HUES64 (cell line): ENCODE measurements at regions not wholly inside any gene's neighbourhood (a gene's known extent, or its start where the extent isn't known, plus 50 kb on each side); places are given as distances from the start of the nearest gene placed in this dataset.

Experiments
- H3K27ac ChIP-seq: 2 replicates; pipeline ENCODE4 v1.7.0; 2013; ENCODE audit warnings: low read depth, low read length, inconsistent platforms
- H3K27me3 ChIP-seq: 2 replicates; pipeline ENCODE4 v1.6.1; 2013; ENCODE audit warnings: mild to moderate bottlenecking, low read length; ENCODE audit not compliant: insufficient read depth
- H3K36me3 ChIP-seq: 2 replicates; pipeline ENCODE4 v1.6.1; 2013; ENCODE audit warnings: mild to moderate bottlenecking, low read length; ENCODE audit not compliant: insufficient read depth
- H3K4me1 ChIP-seq: 2 replicates; pipeline ENCODE4 v1.6.1; 2013; ENCODE audit warnings: mild to moderate bottlenecking, low read length, moderate library complexity; ENCODE audit not compliant: insufficient read depth
- H3K4me3 ChIP-seq: 2 replicates; pipeline ENCODE4 v1.5.1; 2013; ENCODE audit warnings: mild to moderate bottlenecking, low read length, moderate library complexity
- H3K9ac ChIP-seq: 2 replicates; pipeline ENCODE4 v1.6.1; 2013; ENCODE audit warnings: mild to moderate bottlenecking, low read depth, low read length
- H3K9me3 ChIP-seq: 2 replicates; pipeline ENCODE4 v1.6.1; 2013; ENCODE audit warnings: low read depth, low read length; ENCODE audit not compliant: insufficient read depth
- WGBS: fragments of 150-250, 120-280 bp; methylation state at CpG from one replicate; pipeline ENCODE4 v1.1.7; 2013; ENCODE audit warnings: missing lambda C conversion rate; 5-methylcytosine and 5-hydroxymethylcytosine counted together

DNA sequence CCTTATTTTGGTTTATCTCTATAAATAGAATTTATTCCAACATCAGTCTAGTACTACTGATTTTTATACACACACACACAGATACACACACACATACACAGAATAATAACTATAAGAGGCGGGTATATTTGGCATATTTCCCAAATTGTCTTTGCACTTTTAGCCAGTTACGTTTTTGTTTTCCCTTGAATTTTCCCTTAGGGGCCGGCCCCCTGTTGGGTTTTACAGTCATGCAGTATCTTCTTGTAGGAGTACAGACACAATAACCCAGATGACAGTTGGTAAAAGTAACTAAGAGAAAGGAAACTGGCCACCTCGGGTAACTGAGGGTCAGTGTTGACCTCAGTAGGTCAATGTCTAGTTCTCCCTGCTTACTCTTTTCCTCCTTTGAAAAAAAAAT is 50.9 kb downstream of the DISP1 start:
- Histone ChIP-seq H3K36me3 (no peaks in the 10 kb centered on the region), H3K9me3 (no peaks in the 10 kb centered on the region), H3K27me3 (no peaks in the 10 kb centered on the region), H3K4me3 (no peak overlapping the region), H3K4me1 (peaks cover 12% of the 10 kb centered on the region; the same call in 1 of the 2 replicates), H3K27ac (no peak overlapping the region), H3K9ac (no peak overlapping the region)
- WGBS: 60% methylated on average over 4 of the region's 4 CpGs

GRCh38 chr1:222867316-222867715 is 52.5 kb downstream of the DISP1 start:
- H3K4me1 ChIP-seq: peaks cover 12% of the 10 kb centered on the region; the same call in 1 of the 2 replicates
- no peak overlapping the region for H3K4me3 ChIP-seq
- 91% methylated on average over 1 of the region's 1 CpG for WGBS
- no peaks in the 10 kb centered on the region for H3K27me3 ChIP-seq
- H3K27ac ChIP-seq: no peak overlapping the region
- H3K36me3 ChIP-seq: no peaks in the 10 kb centered on the region
- H3K9me3 ChIP-seq: no peaks in the 10 kb centered on the region
- H3K9ac ChIP-seq: no peak overlapping the region

- Histone ChIP-seq H3K36me3 (no peaks in the 10 kb centered on the region), H3K9ac (no peak overlapping the region), H3K4me1 (no peaks in the 10 kb centered on the region), H3K27me3 (no peaks in the 10 kb centered on the region), H3K4me3 (no peak overlapping the region), H3K27ac (no peak overlapping the region), H3K9me3 (no peaks in the 10 kb centered on the region)
- 100% methylated on average over 1 of the region's 1 CpG for WGBS
These were observed 61.3 kb downstream of the DISP1 start for GRCh38 chr1:222876182-222876581.

- Histone ChIP-seq H3K27ac (no peak overlapping the region), H3K4me1 (no peaks in the 10 kb centered on the region), H3K36me3 (no peaks in the 10 kb centered on the region), H3K27me3 (no peaks in the 10 kb centered on the region), H3K9ac (no peak overlapping the region), H3K9me3 (no peaks in the 10 kb centered on the region), H3K4me3 (no peak overlapping the region)
- 90% methylated on average over 2 of the region's 2 CpGs for WGBS
These were observed 63.0 kb downstream of the DISP1 start for GRCh38 chr1:222877854-222878253.

DNA sequence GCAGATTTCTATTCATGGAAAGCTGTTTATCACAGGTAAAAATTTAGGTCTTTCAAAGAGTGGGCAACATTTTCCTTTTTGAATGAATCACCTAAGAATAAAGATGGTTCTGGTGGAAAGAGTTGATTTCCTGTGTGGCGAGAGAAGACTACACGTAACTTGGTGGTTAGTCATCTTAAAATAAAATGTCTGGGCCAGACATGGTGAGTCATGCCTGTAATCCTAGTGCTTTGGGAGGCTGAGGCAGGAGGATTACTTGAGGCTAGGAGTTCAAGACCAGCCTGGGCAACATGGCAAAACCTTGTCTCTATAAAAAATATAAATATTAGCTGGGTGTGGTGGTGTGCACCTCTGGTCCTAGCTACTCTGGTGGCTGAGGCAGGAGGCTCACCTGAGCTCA is 65.7 kb downstream of the DISP1 start:
- Histone ChIP-seq H3K9ac (no peak overlapping the region), H3K9me3 (no peaks in the 10 kb centered on the region), H3K4me1 (no peaks in the 10 kb centered on the region), H3K27me3 (no peaks in the 10 kb centered on the region), H3K4me3 (no peak overlapping the region), H3K27ac (no peak overlapping the region), H3K36me3 (no peaks in the 10 kb centered on the region)
- WGBS: 95% methylated on average over 2 of the region's 2 CpGs

DNA sequence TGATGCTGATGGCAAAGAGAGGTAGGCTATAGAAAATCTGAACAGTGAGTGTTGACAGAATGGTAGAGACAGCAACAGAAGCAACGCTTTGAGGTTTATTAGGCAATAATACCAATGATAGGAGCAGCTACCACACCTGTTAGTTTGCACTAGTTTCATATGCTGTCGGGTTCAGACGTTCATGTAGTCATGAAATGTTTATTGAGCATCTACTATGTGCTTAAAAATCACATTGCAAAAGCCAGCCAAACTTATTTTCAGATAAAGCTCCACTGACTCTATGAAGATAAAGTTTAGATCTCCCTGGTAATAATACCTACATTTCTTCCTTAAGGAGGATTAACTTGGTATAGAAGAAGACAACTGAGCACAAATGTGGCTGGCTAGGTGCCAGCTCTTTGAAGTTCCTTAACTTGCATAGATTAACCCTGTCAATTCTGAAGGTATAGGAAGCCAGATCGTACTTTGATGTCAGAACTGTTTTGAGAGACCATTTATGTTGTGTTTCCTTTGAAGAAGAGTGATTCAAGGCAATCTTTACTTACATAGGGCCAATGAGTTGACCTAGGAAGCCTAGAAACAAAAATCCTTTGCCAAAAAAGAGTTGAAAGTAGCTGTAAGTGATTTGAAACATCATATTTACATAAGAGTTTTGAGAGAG is 71.5 kb downstream of the DISP1 start:
- no peak overlapping the region for H3K27ac ChIP-seq
- 84% methylated on average over 4 of the region's 4 CpGs for WGBS
- no peak overlapping the region for H3K9ac ChIP-seq

GRCh38 chr1:222886878-222887351 is 72.1 kb downstream of the DISP1 start:
- H3K36me3 ChIP-seq: no peaks in the 10 kb centered on the region
- WGBS: 76% methylated on average over 1 of the region's 1 CpG
- no peak overlapping the region for H3K9ac ChIP-seq

More for the DNA sequence above, 71.5 kb downstream of the DISP1 start:
- Histone ChIP-seq H3K27me3 (no peaks in the 10 kb centered on the region), H3K36me3 (no peaks in the 10 kb centered on the region), H3K9me3 (no peaks in the 10 kb centered on the region), H3K4me3 (no peak overlapping the region), H3K4me1 (no peaks in the 10 kb centered on the region; the same call in 1 of the 2 replicates)

GRCh38 chr1:222889440-222889839 is 74.6 kb downstream of the DISP1 start:
- Histone ChIP-seq H3K27ac (no peak overlapping the region), H3K4me3 (no peak overlapping the region), H3K36me3 (no peaks in the 10 kb centered on the region), H3K27me3 (no peaks in the 10 kb centered on the region), H3K4me1 (no peaks in the 10 kb centered on the region; the same call in 1 of the 2 replicates), H3K9ac (no peak overlapping the region), H3K9me3 (0 out of 2 replicates have a peak, but pooled peaks cover 4% of the 10 kb centered on the region)
- no CpG with 5 or more reads among the region's 1 CpG for WGBS

More at GRCh38 chr1:222886878-222887351, 72.1 kb downstream of the DISP1 start:
- H3K27ac ChIP-seq: no peak overlapping the region
- H3K4me3 ChIP-seq: no peak overlapping the region
- no peaks in the 10 kb centered on the region for H3K27me3 ChIP-seq
- H3K4me1 ChIP-seq: no peaks in the 10 kb centered on the region; the same call in 1 of the 2 replicates
- H3K9me3 ChIP-seq: no peaks in the 10 kb centered on the region

DNA sequence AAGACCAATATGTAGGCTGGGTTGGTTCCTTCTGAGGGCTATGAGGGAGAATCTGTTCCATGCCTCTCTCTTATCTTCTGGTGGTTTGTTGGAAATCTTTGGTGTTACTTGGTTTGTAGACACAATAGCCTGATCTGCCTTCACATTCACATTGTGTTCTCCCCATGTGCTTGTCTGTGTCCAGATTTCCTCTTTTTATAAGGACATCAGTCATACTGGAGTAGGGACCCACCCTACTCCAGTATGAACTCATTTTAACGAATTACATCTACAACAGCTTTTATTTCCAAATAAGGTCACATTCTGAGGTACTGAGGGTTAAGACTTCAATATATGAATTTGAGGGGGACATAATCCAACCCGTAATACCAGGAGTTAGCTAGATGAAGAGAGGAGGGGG is 75.9 kb downstream of the DISP1 start:
- Histone ChIP-seq H3K27me3 (no peaks in the 10 kb centered on the region), H3K27ac (no peak overlapping the region), H3K4me1 (no peaks in the 10 kb centered on the region; the same call in 1 of the 2 replicates), H3K4me3 (no peak overlapping the region), H3K36me3 (no peaks in the 10 kb centered on the region), H3K9me3 (0 out of 2 replicates have a peak, but pooled peaks cover 4% of the 10 kb centered on the region), H3K9ac (no peak overlapping the region)
- WGBS: 97% methylated on average over 2 of the region's 2 CpGs

- Histone ChIP-seq H3K27ac (no peak overlapping the region), H3K27me3 (no peaks in the 10 kb centered on the region), H3K36me3 (no peaks in the 10 kb centered on the region), H3K4me3 (no peak overlapping the region), H3K4me1 (no peaks in the 10 kb centered on the region; the same call in 1 of the 2 replicates), H3K9me3 (0 out of 2 replicates have a peak, but pooled peaks cover 4% of the 10 kb centered on the region), H3K9ac (no peak overlapping the region)
These were observed 76.7 kb downstream of the DISP1 start for GRCh38 chr1:222891578-222891977.

DNA sequence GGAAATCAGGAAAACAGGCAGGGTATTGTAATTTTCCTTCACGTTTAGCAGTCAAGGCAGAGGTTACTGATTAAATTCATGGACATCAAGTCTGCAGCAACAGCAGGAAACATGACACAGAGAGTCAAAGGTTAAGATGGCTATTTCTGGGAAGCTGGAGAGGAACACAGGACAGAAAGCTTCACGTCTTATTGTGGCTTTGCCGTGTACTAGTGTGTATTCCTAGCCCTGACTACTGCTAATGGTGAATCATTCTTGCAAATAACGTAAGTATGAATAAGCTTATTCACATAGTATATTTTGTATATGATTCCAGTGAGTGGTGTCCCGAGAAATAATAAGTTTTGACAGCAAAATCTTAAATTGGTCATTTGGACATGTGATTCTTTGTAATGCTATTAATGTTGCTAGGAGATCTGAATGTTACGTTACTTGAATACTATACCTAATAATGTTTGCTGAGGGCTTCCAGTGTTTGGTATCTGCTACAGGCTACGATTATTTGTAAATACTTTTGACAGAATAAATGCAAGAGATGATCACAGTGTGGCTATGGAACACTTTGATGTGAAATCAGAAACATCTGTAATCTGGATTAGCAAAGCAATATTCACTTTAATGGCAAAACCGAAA is 77.4 kb downstream of the DISP1 start:
- Histone ChIP-seq H3K36me3 (no peaks in the 10 kb centered on the region), H3K9ac (no peak overlapping the region), H3K27ac (no peak overlapping the region), H3K27me3 (no peaks in the 10 kb centered on the region), H3K4me3 (no peak overlapping the region), H3K4me1 (no peaks in the 10 kb centered on the region; the same call in 1 of the 2 replicates), H3K9me3 (0 out of 2 replicates have a peak, but pooled peaks cover 4% of the 10 kb centered on the region)
- 95% methylated on average over 8 of the region's 8 CpGs for WGBS
